ENCODE measurements at regions not wholly inside any gene's neighbourhood (a gene's known extent, or its start where the extent isn't known, plus 50 kb on each side); places are given as distances from the start of the nearest gene placed in this dataset.

- H3F3A ChIP-seq (ENCODE audit: low read depth) = peaks cover 74% of the 10 kb centered on the region
- DNase-seq (ENCODE audit: low spot score) = peak; percentile 47
- Mint-ChIP-seq H3K27ac (no peak overlapping the region), H3K36me3 (no peaks in the 10 kb centered on the region), H3K4me3 (peak overlapping the region; percentile 50), H3K9me3 (peaks cover 7% of the 10 kb centered on the region), H3K4me1 (peaks cover 72% of the 10 kb centered on the region), H3K27me3 (ENCODE audit: insufficient read depth, low read depth) (peaks cover 41% of the 10 kb centered on the region)
- H3K79me2 ChIP-seq (ENCODE audit: low read depth) = no peaks in the 10 kb centered on the region
- H4K20me1 ChIP-seq (ENCODE audit: low read depth) = peaks cover 63% of the 10 kb centered on the region
- no peak overlapping the region for H3K9ac ChIP-seq
- no peaks in the 10 kb centered on the region for H3K9me3 ChIP-seq (ENCODE audit: low read depth)
- peak overlapping the region; percentile 31 for H3K4me3 ChIP-seq
- H2AFZ ChIP-seq (replicated peaks) = no peak overlapping the region
- peaks cover 98% of the 10 kb centered on the region for H3K27me3 ChIP-seq
- peak overlapping the region; percentile 72 for H3K4me2 ChIP-seq
- no peak for TF ChIP-seq CTCF (IDR thresholded peaks at IDR 0.05)
- TF ChIP-seq EZH2 (IDR thresholded peaks at IDR 0.05) = peak; percentile 49
- TF ChIP-seq EZH2phosphoT487 (IDR thresholded peaks at IDR 0.05) = no peak
- no peak overlapping the region for H3K27ac ChIP-seq
- H3K4me1 ChIP-seq = peaks cover 71% of the 10 kb centered on the region
- H3K36me3 ChIP-seq = no peaks in the 10 kb centered on the region
These were observed 71.0 kb upstream of the TBCA start for GRCh38 chr5:77847129-77847460.

- no peaks in the 10 kb centered on the region for H3K9me3 ChIP-seq (ENCODE audit: low read depth)
- H3K36me3 ChIP-seq = no peaks in the 10 kb centered on the region
- TF ChIP-seq CTCF (IDR thresholded peaks at IDR 0.05) = no peak
- peak; percentile 2 for TF ChIP-seq EZH2phosphoT487 (IDR thresholded peaks at IDR 0.05)
- TF ChIP-seq EZH2 (IDR thresholded peaks at IDR 0.05) = peak; percentile 53
- H3K27ac Mint-ChIP-seq = peak overlapping the region; percentile 3
- H3K27ac ChIP-seq = no peak overlapping the region
- H3K4me1 Mint-ChIP-seq = peaks cover 70% of the 10 kb centered on the region
- H3K27me3 Mint-ChIP-seq (ENCODE audit: insufficient read depth, low read depth) = peaks cover 41% of the 10 kb centered on the region
- no peak overlapping the region for H2AFZ ChIP-seq (replicated peaks)
- peak overlapping the region; percentile 50 for H3K4me3 Mint-ChIP-seq
- H3K4me3 ChIP-seq = peak overlapping the region; percentile 31
- H3K4me1 ChIP-seq = peaks cover 71% of the 10 kb centered on the region
- H3K27me3 ChIP-seq = peaks cover 98% of the 10 kb centered on the region
- no peaks in the 10 kb centered on the region for H3K79me2 ChIP-seq (ENCODE audit: low read depth)
- peak; percentile 70 for DNase-seq (ENCODE audit: low spot score)
- peak overlapping the region; percentile 72 for H3K4me2 ChIP-seq
- peaks cover 7% of the 10 kb centered on the region for H3K9me3 Mint-ChIP-seq
- H3K9ac ChIP-seq = no peak overlapping the region
- H3K36me3 Mint-ChIP-seq = no peaks in the 10 kb centered on the region
- peaks cover 71% of the 10 kb centered on the region for H3F3A ChIP-seq (ENCODE audit: low read depth)
- H4K20me1 ChIP-seq (ENCODE audit: low read depth) = peaks cover 63% of the 10 kb centered on the region
These were observed 70.4 kb upstream of the TBCA start for GRCh38 chr5:77846422-77847128.

GRCh38 chr5:77845324-77845646, 69.1 kb upstream of the TBCA start:
- Mint-ChIP-seq H3K9me3 (peaks cover 3% of the 10 kb centered on the region), H3K27ac (no peak overlapping the region), H3K27me3 (ENCODE audit: insufficient read depth, low read depth) (peaks cover 34% of the 10 kb centered on the region), H3K36me3 (no peaks in the 10 kb centered on the region), H3K4me1 (peaks cover 59% of the 10 kb centered on the region), H3K4me3 (peak overlapping the region; percentile 75)
- no peaks in the 10 kb centered on the region for H3K9me3 ChIP-seq (ENCODE audit: low read depth)
- no peaks in the 10 kb centered on the region for H3K79me2 ChIP-seq (ENCODE audit: low read depth)
- H3K27me3 ChIP-seq = peaks cover 98% of the 10 kb centered on the region
- no peaks in the 10 kb centered on the region for H3K36me3 ChIP-seq
- peaks cover 61% of the 10 kb centered on the region for H3K4me1 ChIP-seq
- no peak overlapping the region for H3K27ac ChIP-seq
- DNase-seq (ENCODE audit: low spot score) = no peak
- H4K20me1 ChIP-seq (ENCODE audit: low read depth) = peaks cover 63% of the 10 kb centered on the region
- no peak overlapping the region for H2AFZ ChIP-seq (replicated peaks)
- TF ChIP-seq EZH2phosphoT487 (IDR thresholded peaks at IDR 0.05) (peak; percentile 4), CTCF (IDR thresholded peaks at IDR 0.05) (no peak)
- H3K4me3 ChIP-seq = peak overlapping the region; percentile 44
- peaks cover 58% of the 10 kb centered on the region for H3F3A ChIP-seq (ENCODE audit: low read depth)
- H3K4me2 ChIP-seq = peak overlapping the region; percentile 81
- no peak overlapping the region for H3K9ac ChIP-seq
